Lower lobe of right lung (tissue), 2 donors: ENCODE measurements at regions not wholly inside any gene's neighbourhood (a gene's known extent, or its start where the extent isn't known, plus 50 kb on each side); places are given as distances from the start of the nearest gene placed in this dataset.

Experiments used
- ATAC-seq, 2 donors: fragments of 200-7000 bp; cut with Tn5 transposase; one replicate each; pipeline ENCODE4 v1.9.1; 2020 to 2022; ENCODE audit warnings: mild to moderate bottlenecking in 2 of 2, moderate library complexity in 2 of 2
- DNase-seq: peaks from one replicate; pipeline ENCODE4 v3.0.0-alpha.2; 2020
- H3K27ac ChIP-seq: fragments of 200-600 bp; one replicate; pipeline ENCODE4 v1.8.0; 2022
- H3K27me3 ChIP-seq: fragments of 200-600 bp; one replicate; pipeline ENCODE4 v1.8.0; 2022; ENCODE audit warnings: low read depth
- H3K36me3 ChIP-seq: fragments of 200-600 bp; one replicate; pipeline ENCODE4 v1.8.0; 2022; ENCODE audit warnings: mild to moderate bottlenecking
- H3K4me1 ChIP-seq: fragments of 200-600 bp; one replicate; pipeline ENCODE4 v1.8.0; 2022
- H3K4me3 ChIP-seq: fragments of 200-600 bp; one replicate; pipeline ENCODE4 v1.8.0; 2022; ENCODE audit warnings: mild to moderate bottlenecking
- H3K9me3 ChIP-seq: fragments of 200-600 bp; one replicate; pipeline ENCODE4 v1.8.0; 2022
- intact Hi-C: fragments of 100-400 bp; cut with DNase I; formaldehyde crosslinking; loops from one replicate; pipeline ENCODE4 v1.11.0; 2022
- TF ChIP-seq, protein P1 (sequence below): fragments of 200-600 bp; IDR thresholded peaks from one replicate; pipeline ENCODE4 v1.8.0; 2022; ENCODE audit warnings: antibody characterized with exemption, mild to moderate bottlenecking
- donor health status: DM: no; HTN: yes; CAD: no; lungs with severe emphysema.

- intact Hi-C loops = no loop called here
Measured at GRCh38 chr1:105533996-105534395, 1522.5 kb upstream of the PRMT6 start.

DNA sequence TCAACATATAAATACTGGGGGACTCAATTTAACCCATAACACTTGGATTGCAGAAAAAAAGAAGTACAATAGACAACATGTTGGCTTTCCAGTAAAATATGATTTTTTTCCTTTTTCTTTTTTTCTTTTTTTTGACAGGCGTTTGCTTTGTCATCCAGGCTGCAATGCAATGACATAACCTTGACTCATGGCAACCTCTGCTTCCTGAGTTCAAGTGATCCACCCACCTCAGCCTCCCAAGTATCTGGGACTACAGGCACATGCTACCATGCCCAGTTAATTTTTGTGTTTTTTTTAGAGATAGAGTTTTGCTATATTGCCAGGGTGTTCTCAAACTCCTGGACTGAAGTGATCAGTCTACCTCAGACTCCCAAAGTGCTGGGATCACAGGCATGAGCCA, 1512.0 kb upstream of the PRMT6 start:
- Histone ChIP-seq H3K27ac (no peak overlapping the region), H3K27me3 (no peaks in the 10 kb centered on the region), H3K9me3 (no peaks in the 10 kb centered on the region), H3K4me3 (no peak overlapping the region), H3K36me3 (no peaks in the 10 kb centered on the region), H3K4me1 (no peaks in the 10 kb centered on the region)
- TF ChIP-seq, protein P1, sequence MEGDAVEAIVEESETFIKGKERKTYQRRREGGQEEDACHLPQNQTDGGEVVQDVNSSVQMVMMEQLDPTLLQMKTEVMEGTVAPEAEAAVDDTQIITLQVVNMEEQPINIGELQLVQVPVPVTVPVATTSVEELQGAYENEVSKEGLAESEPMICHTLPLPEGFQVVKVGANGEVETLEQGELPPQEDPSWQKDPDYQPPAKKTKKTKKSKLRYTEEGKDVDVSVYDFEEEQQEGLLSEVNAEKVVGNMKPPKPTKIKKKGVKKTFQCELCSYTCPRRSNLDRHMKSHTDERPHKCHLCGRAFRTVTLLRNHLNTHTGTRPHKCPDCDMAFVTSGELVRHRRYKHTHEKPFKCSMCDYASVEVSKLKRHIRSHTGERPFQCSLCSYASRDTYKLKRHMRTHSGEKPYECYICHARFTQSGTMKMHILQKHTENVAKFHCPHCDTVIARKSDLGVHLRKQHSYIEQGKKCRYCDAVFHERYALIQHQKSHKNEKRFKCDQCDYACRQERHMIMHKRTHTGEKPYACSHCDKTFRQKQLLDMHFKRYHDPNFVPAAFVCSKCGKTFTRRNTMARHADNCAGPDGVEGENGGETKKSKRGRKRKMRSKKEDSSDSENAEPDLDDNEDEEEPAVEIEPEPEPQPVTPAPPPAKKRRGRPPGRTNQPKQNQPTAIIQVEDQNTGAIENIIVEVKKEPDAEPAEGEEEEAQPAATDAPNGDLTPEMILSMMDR = no peak
- intact Hi-C loops = no loop called here
- ATAC-seq = no peak
- no peak for DNase-seq

More at GRCh38 chr1:105533996-105534395, 1522.5 kb upstream of the PRMT6 start:
- no peak for DNase-seq
- no peak overlapping the region for H3K27ac ChIP-seq
- no peaks in the 10 kb centered on the region for H3K36me3 ChIP-seq
- H3K9me3 ChIP-seq = no peaks in the 10 kb centered on the region
- TF ChIP-seq, protein P1 = no peak
- H3K4me1 ChIP-seq = no peaks in the 10 kb centered on the region
- H3K27me3 ChIP-seq = no peaks in the 10 kb centered on the region
- H3K4me3 ChIP-seq = no peak overlapping the region
- ATAC-seq = no peak

DNA sequence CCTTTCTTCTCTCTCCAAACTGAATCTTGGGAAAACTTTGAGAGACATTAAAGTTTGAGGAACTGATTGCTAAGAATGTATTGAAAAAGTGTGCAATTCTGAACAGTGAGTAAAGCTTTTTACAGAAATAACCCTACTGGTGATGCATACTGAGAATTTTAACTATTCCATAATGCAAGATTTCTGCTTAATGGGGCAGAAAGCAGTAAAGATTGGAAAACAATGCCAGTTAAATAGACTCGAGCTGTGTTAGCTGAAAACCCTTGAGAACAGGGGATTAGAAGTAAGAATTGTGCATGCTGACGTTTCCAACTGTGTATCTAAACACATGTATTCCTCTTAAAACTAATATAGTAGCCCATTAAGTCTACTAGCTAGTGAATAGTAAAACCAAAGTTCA, 1500.2 kb upstream of the PRMT6 start:
- Histone ChIP-seq H3K4me1 (no peaks in the 10 kb centered on the region), H3K27ac (no peak overlapping the region), H3K36me3 (no peaks in the 10 kb centered on the region), H3K9me3 (no peaks in the 10 kb centered on the region), H3K4me3 (no peak overlapping the region), H3K27me3 (no peaks in the 10 kb centered on the region)
- intact Hi-C loops = no loop called here
- no peak for DNase-seq
- TF ChIP-seq, protein P1 = no peak
- ATAC-seq = no peak

- H3K4me3 ChIP-seq = no peak overlapping the region
- no peaks in the 10 kb centered on the region for H3K9me3 ChIP-seq
- H3K4me1 ChIP-seq = no peaks in the 10 kb centered on the region
- TF ChIP-seq, protein P1 = no peak
- H3K36me3 ChIP-seq = no peaks in the 10 kb centered on the region
- no peak for ATAC-seq
- DNase-seq = no peak
- no peaks in the 10 kb centered on the region for H3K27me3 ChIP-seq
- intact Hi-C loops = no loop called here
- H3K27ac ChIP-seq = no peak overlapping the region
Measured at GRCh38 chr1:105558023-105558422, 1498.5 kb upstream of the PRMT6 start.

GRCh38 chr1:105565006-105565405, 1491.5 kb upstream of the PRMT6 start:
- H3K27me3 ChIP-seq = no peaks in the 10 kb centered on the region
- H3K4me1 ChIP-seq = no peaks in the 10 kb centered on the region
- H3K36me3 ChIP-seq = no peaks in the 10 kb centered on the region
- DNase-seq = no peak
- intact Hi-C loops = no loop called here
- no peak overlapping the region for H3K27ac ChIP-seq
- no peaks in the 10 kb centered on the region for H3K9me3 ChIP-seq
- no peak overlapping the region for H3K4me3 ChIP-seq
- TF ChIP-seq, protein P1 = no peak
- ATAC-seq = no peak

DNA sequence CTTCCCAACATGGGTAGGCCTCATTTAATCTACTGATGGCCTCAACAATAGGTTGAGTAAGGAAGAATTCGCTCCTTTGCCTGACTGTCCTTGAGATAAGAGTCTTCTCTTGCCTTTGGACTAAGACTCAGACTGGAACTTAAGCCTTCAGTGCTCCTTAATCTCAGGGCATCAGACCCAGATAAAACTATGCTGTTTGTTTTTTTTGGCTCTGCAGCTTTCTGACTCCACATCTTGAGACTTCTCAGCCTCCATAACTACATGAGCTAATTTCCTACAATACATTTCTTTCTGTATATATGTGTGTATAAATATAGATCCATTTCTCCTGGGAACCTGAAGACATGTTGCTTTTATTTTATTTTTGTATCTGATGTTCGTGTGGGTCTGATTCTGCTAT, 1470.7 kb upstream of the PRMT6 start:
- TF ChIP-seq, protein P1 = no peak
- Histone ChIP-seq H3K4me3 (no peak overlapping the region), H3K4me1 (no peaks in the 10 kb centered on the region), H3K36me3 (no peaks in the 10 kb centered on the region), H3K27ac (no peak overlapping the region), H3K27me3 (no peaks in the 10 kb centered on the region), H3K9me3 (no peaks in the 10 kb centered on the region)
- ATAC-seq = no peak
- intact Hi-C loops = no loop called here
- DNase-seq = no peak
